Stimulated activated CD4-positive, alpha-beta T cell treated with anti-CD3 and anti-CD28 coated beads, Interleukin-2, amount 100 ng/mL, for 4 hours (primary cell): ENCODE measurements at regions not wholly inside any gene's neighbourhood (a gene's known extent, or its start where the extent isn't known, plus 50 kb on each side); places are given as distances from the start of the nearest gene placed in this dataset.
"Not testable (repeated sequence)": the region's sequence is repeated elsewhere in the genome, so short reads cannot be mapped to it uniquely, and the experiment has no call there.

Experiments
- DNase-seq: peaks from one replicate; pipeline ENCODE4 v3.0.0-alpha.2; 2020; ENCODE audit warnings: low read depth

GRCh38 chr5:99586878-99587277 lies 658.1 kb upstream of the CHD1 start:
- no peak for DNase-seq

- DNase-seq, result not testable (repeated sequence)
Measured at GRCh38 chr5:99581204-99581603, 652.4 kb upstream of the CHD1 start.

GRCh38 chr5:99562937-99563627 lies 634.3 kb upstream of the CHD1 start:
- not testable (repeated sequence) for DNase-seq

GRCh38 chr5:99553211-99553810 lies 624.5 kb upstream of the CHD1 start:
- no peak for DNase-seq

GRCh38 chr5:99544356-99544755 lies 615.5 kb upstream of the CHD1 start:
- no peak for DNase-seq

GRCh38 chr5:99543841-99544240 lies 615.0 kb upstream of the CHD1 start:
- no peak for DNase-seq

- not testable (repeated sequence) for DNase-seq
Measured at GRCh38 chr5:99534241-99534640, 605.4 kb upstream of the CHD1 start.

- DNase-seq, result not testable (repeated sequence)
Measured at GRCh38 chr5:99521666-99522065, 592.9 kb upstream of the CHD1 start.

GRCh38 chr5:99515864-99516490 lies 587.2 kb upstream of the CHD1 start:
- not testable (repeated sequence) for DNase-seq

- DNase-seq, result not testable (repeated sequence)
Measured at GRCh38 chr5:99510237-99510866, 581.5 kb upstream of the CHD1 start.

GRCh38 chr5:99509064-99509463 lies 580.3 kb upstream of the CHD1 start:
- not testable (repeated sequence) for DNase-seq

GRCh38 chr5:99495456-99495855 lies 566.6 kb upstream of the CHD1 start:
- DNase-seq, result not testable (repeated sequence)

- DNase-seq, result not testable (repeated sequence)
Measured at GRCh38 chr5:99478450-99478849, 549.6 kb upstream of the CHD1 start.

- DNase-seq, result not testable (repeated sequence)
Measured at GRCh38 chr5:99473328-99473727, 544.5 kb upstream of the CHD1 start.

- DNase-seq, result not testable (repeated sequence)
Measured at GRCh38 chr5:99471726-99472125, 542.9 kb upstream of the CHD1 start.

GRCh38 chr5:99471178-99471577 lies 542.4 kb upstream of the CHD1 start:
- not testable (repeated sequence) for DNase-seq

GRCh38 chr5:99470636-99471035 lies 541.8 kb upstream of the CHD1 start:
- DNase-seq, result not testable (repeated sequence)

GRCh38 chr5:99460701-99461100 lies 531.9 kb upstream of the CHD1 start:
- DNase-seq, result no peak

GRCh38 chr5:99453196-99453595 lies 524.4 kb upstream of the CHD1 start:
- DNase-seq, result no peak

- DNase-seq, result no peak
Measured at GRCh38 chr5:99449786-99450185, 521.0 kb upstream of the CHD1 start.

GRCh38 chr5:99445805-99446204 lies 517.0 kb upstream of the CHD1 start:
- no peak for DNase-seq

- no peak for DNase-seq
Measured at GRCh38 chr5:99441235-99441634, 512.4 kb upstream of the CHD1 start.

- DNase-seq, result no peak
Measured at GRCh38 chr5:99438619-99439018, 509.8 kb upstream of the CHD1 start.
